HG02759 (cell line): ENCODE measurements at regions not wholly inside any gene's neighbourhood (a gene's known extent, or its start where the extent isn't known, plus 50 kb on each side); places are given as distances from the start of the nearest gene placed in this dataset.

ENCODE experiments used
- ATAC-seq: cut with Tn5 transposase; IDR thresholded peaks from one replicate; pipeline ENCODE4 v1.9.1; 2021; ENCODE audit warnings: mild to moderate bottlenecking, moderate library complexity; ENCODE audit not compliant: unreplicated experiment

GRCh38 chr10:2745666-2746065 is 321.7 kb upstream of the PFKP start:
- no peak for ATAC-seq

GRCh38 chr10:2744547-2745200 is 322.7 kb upstream of the PFKP start:
- no peak for ATAC-seq

- no peak for ATAC-seq
Measured at GRCh38 chr10:2734603-2735002, 332.7 kb upstream of the PFKP start.

GRCh38 chr10:2733278-2733963 is 333.9 kb upstream of the PFKP start:
- no peak for ATAC-seq

GRCh38 chr10:2731940-2732339 is 335.4 kb upstream of the PFKP start:
- no peak for ATAC-seq

GRCh38 chr10:2729197-2729596 is 338.2 kb upstream of the PFKP start:
- ATAC-seq, result no peak

GRCh38 chr10:2728087-2728486 is 339.3 kb upstream of the PFKP start:
- no peak for ATAC-seq

GRCh38 chr10:2716596-2716995 is 350.8 kb upstream of the PFKP start:
- no peak for ATAC-seq

- ATAC-seq, result no peak
Measured at GRCh38 chr10:2714597-2714996, 352.8 kb upstream of the PFKP start.

GRCh38 chr10:2703953-2704352 is 363.4 kb upstream of the PFKP start:
- no peak for ATAC-seq

- ATAC-seq, result no peak
Measured at GRCh38 chr10:2701802-2702201, 365.5 kb upstream of the PFKP start.

GRCh38 chr10:2700626-2701305 is 366.6 kb upstream of the PFKP start:
- ATAC-seq, result peak; percentile 81

- ATAC-seq, result no peak
Measured at GRCh38 chr10:2688958-2689357, 378.4 kb upstream of the PFKP start.

GRCh38 chr10:2686691-2687090 is 380.7 kb upstream of the PFKP start:
- ATAC-seq, result no peak

GRCh38 chr10:2682491-2682890 is 384.9 kb upstream of the PFKP start:
- no peak for ATAC-seq

- no peak for ATAC-seq
Measured at GRCh38 chr10:2681891-2682290, 385.5 kb upstream of the PFKP start.

- ATAC-seq, result no peak
Measured at GRCh38 chr10:2680821-2681220, 386.5 kb upstream of the PFKP start.

GRCh38 chr10:2679646-2680045 is 387.7 kb upstream of the PFKP start:
- ATAC-seq, result no peak

- no peak for ATAC-seq
Measured at GRCh38 chr10:2676455-2676854, 390.9 kb upstream of the PFKP start.

GRCh38 chr10:2674451-2674850 is 392.9 kb upstream of the PFKP start:
- ATAC-seq, result no peak

- no peak for ATAC-seq
Measured at GRCh38 chr10:2670864-2671263, 396.5 kb upstream of the PFKP start.

GRCh38 chr10:2665772-2666171 is 401.6 kb upstream of the PFKP start:
- no peak for ATAC-seq
